ENCODE measurements at regions not wholly inside any gene's neighbourhood (a gene's known extent, or its start where the extent isn't known, plus 50 kb on each side); places are given as distances from the start of the nearest gene placed in this dataset.
A peak's percentile ranks its signal among the peaks of the same experiment; 100 is the strongest.
"Not testable (repeated sequence)": the region's sequence is repeated elsewhere in the genome, so short reads cannot be mapped to it uniquely, and the experiment has no call there.

DNA sequence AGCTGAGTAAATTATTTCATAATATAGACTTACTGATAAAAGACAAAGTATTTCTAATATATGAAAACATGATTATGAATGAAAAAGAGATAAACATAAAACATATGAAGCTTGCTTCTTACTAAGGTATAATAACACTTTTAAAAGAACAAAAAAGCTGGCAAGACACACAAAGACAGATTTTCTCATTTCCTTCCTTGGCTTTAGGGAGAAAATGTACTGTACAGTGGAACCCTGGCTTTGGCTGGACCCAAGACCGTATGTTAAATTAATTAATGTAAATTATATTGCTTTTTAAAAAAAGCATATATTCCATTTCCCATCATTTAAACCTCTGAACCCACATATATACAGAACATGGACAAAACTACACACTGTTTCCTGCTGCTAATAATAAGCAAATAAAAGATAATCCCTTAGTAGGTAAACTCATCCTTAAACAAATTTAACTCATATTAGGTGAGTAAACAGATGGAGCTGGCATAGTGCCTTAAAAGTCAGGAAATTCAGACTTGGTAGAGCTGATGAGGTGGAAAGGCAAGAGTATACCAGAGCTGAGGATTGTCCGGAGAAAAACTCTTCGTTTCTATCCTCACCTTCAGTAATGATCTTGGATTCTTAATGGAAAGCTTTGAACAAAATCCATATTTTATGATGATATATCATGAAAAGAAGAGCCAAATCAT, 1016.4 kb upstream of the KCND2 start:
- TF ChIP-seq EZH2 (IDR thresholded peaks at IDR 0.05; ENCODE audit: borderline replicate concordance, low read depth, low read length, severe bottlenecking): no peak
- no peak for TF ChIP-seq CTCF (IDR thresholded peaks at IDR 0.05; ENCODE audit: borderline replicate concordance, extremely low read depth, low read length, poor library complexity, severe bottlenecking)
- no peaks in the 10 kb centered on the region for H4K20me1 ChIP-seq (ENCODE audit: insufficient read depth, low read length)
- H3K27me3 ChIP-seq (ENCODE audit: insufficient read depth, low read length, poor library complexity): no peaks in the 10 kb centered on the region
- no peak overlapping the region for H3K27ac ChIP-seq (ENCODE audit: low read length)
- H2AFZ ChIP-seq (ENCODE audit: low read depth, low read length): no peak overlapping the region
- H3K9me3 ChIP-seq (ENCODE audit: insufficient read depth, low read length, severe bottlenecking): no peaks in the 10 kb centered on the region
- H3K4me3 ChIP-seq (ENCODE audit: low read depth in 1 of 2, low read length in 2 of 2): no peak overlapping the region
- DNase-seq: no peak
- H3K4me1 ChIP-seq (ENCODE audit: insufficient read depth, low read length): no peaks in the 10 kb centered on the region
- no peaks in the 10 kb centered on the region for H3K79me2 ChIP-seq (ENCODE audit: insufficient read depth, low read length)
- ATAC-seq (ENCODE audit: insufficient read depth, low read depth): no peak
- H3K4me2 ChIP-seq (ENCODE audit: insufficient read depth, low read length): no peak overlapping the region
- H3K36me3 ChIP-seq (ENCODE audit: insufficient read depth, low read length): no peaks in the 10 kb centered on the region
- no peak overlapping the region for H3K9ac ChIP-seq (ENCODE audit: low read depth, low read length)

- ATAC-seq (ENCODE audit: insufficient read depth, low read depth); H3K4me2 ChIP-seq (ENCODE audit: insufficient read depth, low read length); H3K9ac ChIP-seq (ENCODE audit: low read depth, low read length); H3K4me3 ChIP-seq (ENCODE audit: low read depth in 1 of 2, low read length in 2 of 2); H3K27ac ChIP-seq (ENCODE audit: low read length); H3K9me3 ChIP-seq (ENCODE audit: insufficient read depth, low read length, severe bottlenecking); H3K4me1 ChIP-seq (ENCODE audit: insufficient read depth, low read length); DNase-seq; H4K20me1 ChIP-seq (ENCODE audit: insufficient read depth, low read length); H3K79me2 ChIP-seq (ENCODE audit: insufficient read depth, low read length); H3K27me3 ChIP-seq (ENCODE audit: insufficient read depth, low read length, poor library complexity); H3K36me3 ChIP-seq (ENCODE audit: insufficient read depth, low read length); H2AFZ ChIP-seq (ENCODE audit: low read depth, low read length): not testable (repeated sequence)
Observed at GRCh38 chr7:119266790-119267189, 1006.2 kb upstream of the KCND2 start.

GRCh38 chr7:119270045-119270464, 1002.9 kb upstream of the KCND2 start:
- no peaks in the 10 kb centered on the region for H3K27me3 ChIP-seq (ENCODE audit: insufficient read depth, low read length, poor library complexity)
- H3K9me3 ChIP-seq (ENCODE audit: insufficient read depth, low read length, severe bottlenecking): no peaks in the 10 kb centered on the region
- H3K9ac ChIP-seq (ENCODE audit: low read depth, low read length): no peak overlapping the region
- no peak overlapping the region for H3K4me3 ChIP-seq (ENCODE audit: low read depth in 1 of 2, low read length in 2 of 2)
- H3K4me1 ChIP-seq (ENCODE audit: insufficient read depth, low read length): no peaks in the 10 kb centered on the region
- TF ChIP-seq CTCF (IDR thresholded peaks at IDR 0.05; ENCODE audit: borderline replicate concordance, extremely low read depth, low read length, poor library complexity, severe bottlenecking) (peak; percentile 94), EZH2 (IDR thresholded peaks at IDR 0.05; ENCODE audit: borderline replicate concordance, low read depth, low read length, severe bottlenecking) (no peak)
- H3K4me2 ChIP-seq (ENCODE audit: insufficient read depth, low read length): no peak overlapping the region
- no peak overlapping the region for H3K27ac ChIP-seq (ENCODE audit: low read length)
- peak; percentile 57 for DNase-seq
- no peaks in the 10 kb centered on the region for H3K36me3 ChIP-seq (ENCODE audit: insufficient read depth, low read length)
- peak; percentile 96 for ATAC-seq (ENCODE audit: insufficient read depth, low read depth)
- no peaks in the 10 kb centered on the region for H3K79me2 ChIP-seq (ENCODE audit: insufficient read depth, low read length)
- H4K20me1 ChIP-seq (ENCODE audit: insufficient read depth, low read length): no peaks in the 10 kb centered on the region
- H2AFZ ChIP-seq (ENCODE audit: low read depth, low read length): peak overlapping the region; percentile 60

- no peaks in the 10 kb centered on the region for H3K4me1 ChIP-seq (ENCODE audit: insufficient read depth, low read length)
- no peaks in the 10 kb centered on the region for H4K20me1 ChIP-seq (ENCODE audit: insufficient read depth, low read length)
- no peaks in the 10 kb centered on the region for H3K9me3 ChIP-seq (ENCODE audit: insufficient read depth, low read length, severe bottlenecking)
- ATAC-seq (ENCODE audit: insufficient read depth, low read depth) (no peak), DNase-seq (no peak)
- no peak overlapping the region for H3K4me3 ChIP-seq (ENCODE audit: low read depth in 1 of 2, low read length in 2 of 2)
- H3K79me2 ChIP-seq (ENCODE audit: insufficient read depth, low read length): no peaks in the 10 kb centered on the region
- TF ChIP-seq CTCF (IDR thresholded peaks at IDR 0.05; ENCODE audit: borderline replicate concordance, extremely low read depth, low read length, poor library complexity, severe bottlenecking) (no peak), EZH2 (IDR thresholded peaks at IDR 0.05; ENCODE audit: borderline replicate concordance, low read depth, low read length, severe bottlenecking) (no peak)
- H3K27ac ChIP-seq (ENCODE audit: low read length): no peak overlapping the region
- H2AFZ ChIP-seq (ENCODE audit: low read depth, low read length): peak overlapping the region; percentile 59; the same call in 1 of the 2 replicates
- H3K4me2 ChIP-seq (ENCODE audit: insufficient read depth, low read length): no peak overlapping the region
- no peak overlapping the region for H3K9ac ChIP-seq (ENCODE audit: low read depth, low read length)
- no peaks in the 10 kb centered on the region for H3K36me3 ChIP-seq (ENCODE audit: insufficient read depth, low read length)
- H3K27me3 ChIP-seq (ENCODE audit: insufficient read depth, low read length, poor library complexity): no peaks in the 10 kb centered on the region
Observed at GRCh38 chr7:119270644-119271043, 1002.3 kb upstream of the KCND2 start.

All from DND-41 (cell line).